Tibial nerve (tissue), 4 donors: ENCODE measurements at regions not wholly inside any gene's neighbourhood (a gene's known extent, or its start where the extent isn't known, plus 50 kb on each side); places are given as distances from the start of the nearest gene placed in this dataset.

Experiments used
- DNase-seq, 2 donors: peaks; one replicate each; pipeline ENCODE4 v3.0.0-alpha.2; 2019; ENCODE audit warnings: low spot score in 2 of 2
- H3K27ac ChIP-seq, 4 donors: fragments of 200-600 bp; sonication (generic) in 3 of 4; one replicate each; pipeline ENCODE4 v1.5.1; 2017 to 2019; ENCODE audit warnings: mild to moderate bottlenecking in 1 of 4
- H3K27me3 ChIP-seq, 2 donors: fragments of 200-600 bp; sonication (generic) in 1 of 2; one replicate each; pipeline versions ENCODE4 v1.5.1 to v1.6.0; 2017 to 2019
- H3K36me3 ChIP-seq, 3 donors: fragments of 200-600 bp; sonication (generic); one replicate each; pipeline ENCODE4 v1.5.1; 2018 to 2019
- H3K4me1 ChIP-seq, 4 donors: fragments of 200-600 bp; sonication (generic) in 3 of 4; one replicate each; pipeline ENCODE4 v1.5.1; 2017 to 2019
- H3K4me3 ChIP-seq, 4 donors: fragments of 200-600 bp; sonication (generic) in 3 of 4; one replicate each; pipeline ENCODE4 v1.5.1; 2017 to 2019; ENCODE audit warnings: mild to moderate bottlenecking in 1 of 4, moderate library complexity in 1 of 4
- H3K9me3 ChIP-seq, 4 donors: fragments of 200-600 bp; sonication (generic) in 3 of 4; one replicate each; pipeline ENCODE4 v1.5.1; 2017 to 2019
- CTCF ChIP-seq, 5 experiments: fragments of 200-600 bp in 3 of 5; fragments of 450-650 bp in 2 of 5; sonication (generic) in 3 of 5; IDR thresholded peaks; one replicate each; pipeline ENCODE4 v1.5.1; 2016 to 2019; ENCODE audit warnings: antibody characterized with exemption in 5 of 5, mild to moderate bottlenecking in 3 of 5, moderate library complexity in 2 of 5
- EP300 ChIP-seq, 2 donors: sonication (generic); formaldehyde crosslinking; IDR thresholded peaks; one replicate each; pipeline ENCODE4 v1.6.1; 2017; ENCODE audit warnings: antibody characterized with exemption in 2 of 2, mild to moderate bottlenecking in 1 of 2
- POLR2A ChIP-seq, 2 donors: fragments of 450-650 bp; IDR thresholded peaks; one replicate each; pipeline ENCODE4 v1.6.1; 2017; ENCODE audit warnings: antibody characterized with exemption in 2 of 2, mild to moderate bottlenecking in 2 of 2, moderate library complexity in 2 of 2
- WGBS, 2 donors: methylation state at CpG; one replicate each; pipeline ENCODE4 v1.1.5; 2018; 5-methylcytosine and 5-hydroxymethylcytosine counted together

GRCh38 chr16:51487880-51488279 lies 336.8 kb upstream of the SALL1 start:
- Histone ChIP-seq H3K27me3 (no peaks in the 10 kb centered on the region), H3K4me1 (no peaks in the 10 kb centered on the region), H3K9me3 (peaks cover 0 to 11% (median 4%) of the 10 kb centered on the region in 4 donors), H3K36me3 (no peaks in the 10 kb centered on the region), H3K27ac (no peak overlapping the region), H3K4me3 (no peak overlapping the region)
- TF ChIP-seq CTCF (IDR thresholded peaks at IDR 0.05) (no peak), POLR2A (IDR thresholded peaks at IDR 0.05) (no peak), EP300 (IDR thresholded peaks at IDR 0.05) (no peak)
- 82 to 92% methylated on average over 2 of the region's 2 CpGs for WGBS, 2 donors
- DNase-seq = no peak

- WGBS, 2 donors = 90 to 96% methylated on average over 1 of the region's 1 CpG
Observed at GRCh38 chr16:51474414-51475091, 323.5 kb upstream of the SALL1 start.

GRCh38 chr16:51473091-51473490 lies 322.0 kb upstream of the SALL1 start:
- Histone ChIP-seq H3K9me3 (no peaks in the 10 kb centered on the region), H3K4me3 (no peak overlapping the region), H3K27me3 (no peaks in the 10 kb centered on the region), H3K36me3 (no peaks in the 10 kb centered on the region), H3K27ac (no peak overlapping the region), H3K4me1 (no peaks in the 10 kb centered on the region)
- TF ChIP-seq POLR2A (IDR thresholded peaks at IDR 0.05) = no peak
- no peak for TF ChIP-seq CTCF (IDR thresholded peaks at IDR 0.05)
- TF ChIP-seq EP300 (IDR thresholded peaks at IDR 0.05) = no peak
- DNase-seq = no peak
- 61 to 73% methylated on average over 3 of the region's 3 CpGs for WGBS, 2 donors

More at GRCh38 chr16:51474414-51475091, 323.5 kb upstream of the SALL1 start:
- DNase-seq = no peak
- no peaks in the 10 kb centered on the region for H3K27me3 ChIP-seq
- no peaks in the 10 kb centered on the region for H3K9me3 ChIP-seq
- no peak for TF ChIP-seq POLR2A (IDR thresholded peaks at IDR 0.05)
- no peak for TF ChIP-seq CTCF (IDR thresholded peaks at IDR 0.05)
- TF ChIP-seq EP300 (IDR thresholded peaks at IDR 0.05) = no peak
- no peak overlapping the region for H3K27ac ChIP-seq
- no peaks in the 10 kb centered on the region for H3K4me1 ChIP-seq
- H3K36me3 ChIP-seq = no peaks in the 10 kb centered on the region
- no peak overlapping the region for H3K4me3 ChIP-seq

GRCh38 chr16:51470492-51470891 lies 319.4 kb upstream of the SALL1 start:
- H3K27me3 ChIP-seq = no peaks in the 10 kb centered on the region
- H3K4me3 ChIP-seq = no peak overlapping the region
- 44 to 48% methylated on average over 4 of the region's 4 CpGs for WGBS, 2 donors
- TF ChIP-seq EP300 (IDR thresholded peaks at IDR 0.05) (no peak), CTCF (IDR thresholded peaks at IDR 0.05) (no peak), POLR2A (IDR thresholded peaks at IDR 0.05) (no peak)
- no peaks in the 10 kb centered on the region for H3K9me3 ChIP-seq
- H3K36me3 ChIP-seq = no peaks in the 10 kb centered on the region
- no peak overlapping the region for H3K27ac ChIP-seq
- DNase-seq = no peak
- no peaks in the 10 kb centered on the region for H3K4me1 ChIP-seq

- Histone ChIP-seq H3K27ac (no peak overlapping the region), H3K4me1 (no peaks in the 10 kb centered on the region), H3K4me3 (no peak overlapping the region), H3K36me3 (no peaks in the 10 kb centered on the region), H3K27me3 (no peaks in the 10 kb centered on the region), H3K9me3 (no peaks in the 10 kb centered on the region)
- DNase-seq = no peak
- WGBS, 2 donors = 85% methylated on average over 5 of the region's 5 CpGs
- TF ChIP-seq CTCF (IDR thresholded peaks at IDR 0.05) = no peak
- no peak for TF ChIP-seq EP300 (IDR thresholded peaks at IDR 0.05)
- no peak for TF ChIP-seq POLR2A (IDR thresholded peaks at IDR 0.05)
Observed at GRCh38 chr16:51464996-51465395, 313.9 kb upstream of the SALL1 start.
